K562 (cell line): ENCODE measurements at regions not wholly inside any gene's neighbourhood (a gene's known extent, or its start where the extent isn't known, plus 50 kb on each side); places are given as distances from the start of the nearest gene placed in this dataset.

ENCODE experiments used
- CBX3 ChIP-seq, 2 experiments: IDR thresholded peaks; 1 replicate in 1 of 2; 2 replicates in 1 of 2; pipeline ENCODE4 v1.6.1; 2012; ENCODE audit warnings: inconsistent platforms in 2 of 2, low read length in 2 of 2, borderline replicate concordance in 1 of 2, control low read depth in 1 of 2
- CTCF ChIP-seq, 3 experiments: IDR thresholded peaks in 2 of 3; conservative IDR thresholded peaks in 1 of 3; 2 replicates each; pipeline ENCODE4 v1.5.1; 2011 to 2012; ENCODE audit warnings: low read length in 3 of 3, mild to moderate bottlenecking in 3 of 3, control low read depth in 2 of 3, improper control_type of control experiment in 1 of 3, inconsistent platforms in 1 of 3, low read depth in 1 of 3, mixed read lengths in 1 of 3, moderate library complexity in 1 of 3; ENCODE audit not compliant: insufficient read depth in 2 of 3
- MAX ChIP-seq: sonication (generic); formaldehyde crosslinking; IDR thresholded peaks from 2 replicates; pipeline ENCODE4 v1.9.0; 2022; ENCODE audit warnings: mild to moderate bottlenecking, missing genetic modification reagents
- NBN ChIP-seq: fragments of 450-650 bp; IDR thresholded peaks from 2 replicates; pipeline ENCODE4 v1.6.1; 2016; ENCODE audit warnings: low read depth, mild to moderate bottlenecking
- POLR2A ChIP-seq: fragments of 450-650 bp; conservative IDR thresholded peaks from 2 replicates; pipeline ENCODE4 v1.6.1; 2016
- SIN3A ChIP-seq, 2 experiments: fragments of 150-350 bp in 1 of 2; IDR thresholded peaks; 2 replicates each; pipeline ENCODE4 v1.6.1; 2011 to 2016; ENCODE audit warnings: borderline replicate concordance in 2 of 2, low read depth in 2 of 2, low read length in 2 of 2, mild to moderate bottlenecking in 2 of 2, moderate library complexity in 2 of 2; ENCODE audit not compliant: control insufficient read depth in 1 of 2
- TBL1XR1 ChIP-seq, 2 experiments: IDR thresholded peaks; 2 replicates each; pipeline ENCODE4 v1.6.1; 2012; ENCODE audit warnings: improper control_type of control experiment in 2 of 2, low read length in 2 of 2, mild to moderate bottlenecking in 1 of 2
- ZNF24 ChIP-seq: fragments of 450-650 bp; IDR thresholded peaks from 2 replicates; pipeline ENCODE4 v1.6.1; 2016
- ZNF280A ChIP-seq: fragments of 450-650 bp; IDR thresholded peaks from 2 replicates; pipeline ENCODE4 v1.6.1; 2018; ENCODE audit warnings: mild to moderate bottlenecking, low read depth; ENCODE audit not compliant: partially characterized antibody

- TF ChIP-seq TBL1XR1 (IDR thresholded peaks at IDR 0.05; ENCODE audit: low read length in 2 of 2) = no peak
- no peak for TF ChIP-seq CTCF (IDR thresholded peaks at IDR 0.05 in 2 of 3, conservative IDR thresholded peaks at IDR 0.05 in 1 of 3; ENCODE audit: insufficient read depth in 2 of 3, low read depth in 1 of 3, low read length in 3 of 3)
- TF ChIP-seq SIN3A (IDR thresholded peaks at IDR 0.05; ENCODE audit: borderline replicate concordance in 2 of 2, control insufficient read depth in 1 of 2, low read depth in 2 of 2, low read length in 2 of 2) = no peak
- no peak for TF ChIP-seq ZNF24
- no peak for TF ChIP-seq POLR2A
- no peak for TF ChIP-seq MAX (CRISPR knock-in tag)
- TF ChIP-seq ZNF280A = no peak
- TF ChIP-seq NBN = no peak
- TF ChIP-seq CBX3 (IDR thresholded peaks at IDR 0.05; ENCODE audit: borderline replicate concordance in 1 of 2, low read length in 2 of 2) = no peak
Measured at GRCh38 chr22:48451891-48452290, 1375.8 kb downstream of the BRD1 start.
